ENCODE measurements at regions not wholly inside any gene's neighbourhood (a gene's known extent, or its start where the extent isn't known, plus 50 kb on each side); places are given as distances from the start of the nearest gene placed in this dataset.

GRCh38 chr11:69423181-69423580 is 58.3 kb upstream of the LINC01488 start:
- TF ChIP-seq YY1 (IDR thresholded peaks at IDR 0.05; ENCODE audit: insufficient read depth, insufficient read length) (no peak), ZNF274 (IDR thresholded peaks at IDR 0.05; ENCODE audit: low read depth, low read length) (no peak), SUZ12 (IDR thresholded peaks at IDR 0.05; ENCODE audit: extremely low read depth, insufficient read depth, insufficient read length) (no peak)

Data from NT2/D1 (cell line).